ENCODE measurements at regions not wholly inside any gene's neighbourhood (a gene's known extent, or its start where the extent isn't known, plus 50 kb on each side); places are given as distances from the start of the nearest gene placed in this dataset.

DNA sequence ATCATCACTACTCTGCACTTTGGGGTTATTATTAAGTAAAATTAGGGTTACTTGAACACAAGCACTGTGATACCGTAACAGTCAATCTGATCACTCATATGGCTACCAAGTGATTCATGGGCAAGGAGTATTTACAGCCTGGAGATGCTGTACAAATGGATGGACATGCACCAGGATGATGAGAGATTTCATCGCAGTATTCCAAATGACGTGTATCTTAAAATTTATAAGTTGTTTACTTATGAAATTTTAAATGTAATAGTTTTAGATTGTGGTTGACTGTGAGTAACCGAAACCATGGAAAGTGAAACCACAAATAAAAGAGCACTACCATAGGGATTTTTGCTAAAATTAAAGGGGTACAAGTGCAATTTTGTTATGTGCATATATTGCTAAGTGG, 462.2 kb upstream of the PTGER4 start:
- DNase-seq (no peak), FAIRE-seq (no peak)
- no peak overlapping the region for H3K27ac ChIP-seq (ENCODE audit: low read depth in 2 of 2, low read length in 2 of 2)
- H3K27me3 ChIP-seq (ENCODE audit: control insufficient read depth, insufficient read depth, low read length), result no peaks in the 10 kb centered on the region
- TF ChIP-seq, protein P1, sequence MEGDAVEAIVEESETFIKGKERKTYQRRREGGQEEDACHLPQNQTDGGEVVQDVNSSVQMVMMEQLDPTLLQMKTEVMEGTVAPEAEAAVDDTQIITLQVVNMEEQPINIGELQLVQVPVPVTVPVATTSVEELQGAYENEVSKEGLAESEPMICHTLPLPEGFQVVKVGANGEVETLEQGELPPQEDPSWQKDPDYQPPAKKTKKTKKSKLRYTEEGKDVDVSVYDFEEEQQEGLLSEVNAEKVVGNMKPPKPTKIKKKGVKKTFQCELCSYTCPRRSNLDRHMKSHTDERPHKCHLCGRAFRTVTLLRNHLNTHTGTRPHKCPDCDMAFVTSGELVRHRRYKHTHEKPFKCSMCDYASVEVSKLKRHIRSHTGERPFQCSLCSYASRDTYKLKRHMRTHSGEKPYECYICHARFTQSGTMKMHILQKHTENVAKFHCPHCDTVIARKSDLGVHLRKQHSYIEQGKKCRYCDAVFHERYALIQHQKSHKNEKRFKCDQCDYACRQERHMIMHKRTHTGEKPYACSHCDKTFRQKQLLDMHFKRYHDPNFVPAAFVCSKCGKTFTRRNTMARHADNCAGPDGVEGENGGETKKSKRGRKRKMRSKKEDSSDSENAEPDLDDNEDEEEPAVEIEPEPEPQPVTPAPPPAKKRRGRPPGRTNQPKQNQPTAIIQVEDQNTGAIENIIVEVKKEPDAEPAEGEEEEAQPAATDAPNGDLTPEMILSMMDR (IDR thresholded peaks at IDR 0.05; ENCODE audit: borderline replicate concordance, extremely low read depth, insufficient read depth), result no peak
- no peaks in the 10 kb centered on the region for H3K9me3 ChIP-seq (ENCODE audit: control insufficient read depth in 2 of 3, insufficient read depth in 1 of 3, low read length in 3 of 3)
- no peak overlapping the region for H3K4me3 ChIP-seq (ENCODE audit: low read length in 3 of 3)
- intact Hi-C loops (cut with DNase I), result no loop called here
- no peaks in the 10 kb centered on the region for H3K4me1 ChIP-seq (ENCODE audit: control insufficient read depth in 2 of 3, insufficient read depth in 2 of 3, low read depth in 1 of 3, low read length in 3 of 3)
- no peaks in the 10 kb centered on the region for H3K36me3 ChIP-seq (ENCODE audit: control insufficient read depth in 2 of 3, insufficient read depth in 3 of 3, low read length in 3 of 3)
- no peak overlapping the region for H3K9ac ChIP-seq (ENCODE audit: low read length in 3 of 3)

DNA sequence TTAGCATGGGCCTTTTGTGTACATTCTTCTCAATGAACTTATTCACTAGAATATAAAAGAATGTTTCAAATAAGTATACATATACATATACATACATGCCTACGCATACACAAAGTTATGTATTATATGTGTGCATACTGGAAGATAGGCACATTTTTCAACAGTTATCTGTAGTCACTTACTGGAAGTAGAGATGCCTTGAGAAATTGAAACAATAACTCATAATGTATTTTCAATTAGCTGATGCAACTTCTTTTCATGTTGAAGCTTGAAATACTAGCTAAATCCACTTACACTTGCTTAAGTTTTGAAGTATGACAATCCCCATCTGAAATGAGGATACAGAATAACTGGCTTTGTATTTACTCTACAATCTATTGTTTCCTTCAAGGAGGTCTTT, 469.0 kb upstream of the PTGER4 start:
- intact Hi-C loops (cut with DNase I), result no loop called here
- FAIRE-seq (no peak), DNase-seq (no peak)
- Histone ChIP-seq H3K27me3 (ENCODE audit: control insufficient read depth, insufficient read depth, low read length) (no peaks in the 10 kb centered on the region), H3K4me3 (ENCODE audit: low read length in 3 of 3) (no peak overlapping the region), H3K27ac (ENCODE audit: low read depth in 2 of 2, low read length in 2 of 2) (no peak overlapping the region), H3K9me3 (ENCODE audit: control insufficient read depth in 2 of 3, insufficient read depth in 1 of 3, low read length in 3 of 3) (no peaks in the 10 kb centered on the region), H3K9ac (ENCODE audit: low read length in 3 of 3) (no peak overlapping the region), H3K36me3 (ENCODE audit: control insufficient read depth in 2 of 3, insufficient read depth in 3 of 3, low read length in 3 of 3) (no peaks in the 10 kb centered on the region), H3K4me1 (ENCODE audit: control insufficient read depth in 2 of 3, insufficient read depth in 2 of 3, low read depth in 1 of 3, low read length in 3 of 3) (no peaks in the 10 kb centered on the region)
- TF ChIP-seq, protein P1 (IDR thresholded peaks at IDR 0.05; ENCODE audit: borderline replicate concordance, extremely low read depth, insufficient read depth), result no peak

DNA sequence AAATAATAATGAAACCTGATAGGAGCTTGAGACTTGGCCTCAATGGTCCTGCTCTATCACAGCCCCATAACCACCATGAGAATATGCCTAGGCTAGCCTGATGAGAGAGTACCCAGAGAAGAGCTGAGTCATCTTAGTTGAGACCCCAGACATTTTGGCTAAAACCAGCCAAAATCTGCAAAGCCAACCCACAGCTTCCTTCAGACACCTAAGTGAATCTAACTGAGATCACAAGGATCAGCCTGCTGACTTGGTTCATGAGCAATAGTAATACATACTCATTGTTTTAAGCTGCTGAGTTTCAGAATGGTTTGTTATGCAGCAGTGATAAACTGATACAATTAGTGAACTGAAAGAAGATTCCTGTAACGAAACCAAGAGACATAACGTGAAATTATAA, 473.7 kb upstream of the PTGER4 start:
- FAIRE-seq, result no peak
- TF ChIP-seq, protein P1 (IDR thresholded peaks at IDR 0.05; ENCODE audit: borderline replicate concordance, extremely low read depth, insufficient read depth), result no peak

DNA sequence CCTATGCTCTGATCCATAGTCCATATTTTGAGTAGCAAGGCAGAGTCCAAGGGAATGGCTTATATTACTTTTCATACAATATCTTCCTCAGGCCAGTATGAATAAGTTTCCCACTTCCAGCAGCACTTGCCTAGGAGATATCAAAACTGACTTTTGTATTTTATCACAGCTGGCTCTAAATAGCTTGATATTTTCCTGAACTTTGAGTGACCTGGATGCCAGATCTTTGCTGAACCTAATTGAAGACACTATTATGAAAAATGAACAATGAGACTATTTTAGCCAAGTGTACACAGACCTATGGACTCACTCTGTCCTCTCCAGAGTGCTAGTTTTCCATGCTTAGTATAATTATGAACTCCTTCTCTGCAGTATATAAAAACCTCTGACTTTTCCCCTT, 475.6 kb upstream of the PTGER4 start:
- no peak overlapping the region for H3K9ac ChIP-seq (ENCODE audit: low read length in 3 of 3)
- peaks cover 0 to 5% (median 0%) of the 10 kb centered on the region in 3 donors for H3K9me3 ChIP-seq (ENCODE audit: control insufficient read depth in 2 of 3, insufficient read depth in 1 of 3, low read length in 3 of 3)
- no peaks in the 10 kb centered on the region for H3K4me1 ChIP-seq (ENCODE audit: control insufficient read depth in 2 of 3, insufficient read depth in 2 of 3, low read depth in 1 of 3, low read length in 3 of 3)
- H3K27me3 ChIP-seq (ENCODE audit: control insufficient read depth, insufficient read depth, low read length), result no peaks in the 10 kb centered on the region
- H3K27ac ChIP-seq (ENCODE audit: low read depth in 2 of 2, low read length in 2 of 2), result no peak overlapping the region
- TF ChIP-seq, protein P1 (IDR thresholded peaks at IDR 0.05; ENCODE audit: borderline replicate concordance, extremely low read depth, insufficient read depth), result no peak
- FAIRE-seq (no peak), DNase-seq (peak in 1 of 5 donors; percentile 10)
- no peak overlapping the region for H3K4me3 ChIP-seq (ENCODE audit: low read length in 3 of 3)
- no peaks in the 10 kb centered on the region for H3K36me3 ChIP-seq (ENCODE audit: control insufficient read depth in 2 of 3, insufficient read depth in 3 of 3, low read length in 3 of 3)
- intact Hi-C loops (cut with DNase I), result no loop called here

More for the DNA sequence above, 473.7 kb upstream of the PTGER4 start:
- Histone ChIP-seq H3K27me3 (ENCODE audit: control insufficient read depth, insufficient read depth, low read length) (no peaks in the 10 kb centered on the region), H3K9ac (ENCODE audit: low read length in 3 of 3) (no peak overlapping the region), H3K4me1 (ENCODE audit: control insufficient read depth in 2 of 3, insufficient read depth in 2 of 3, low read depth in 1 of 3, low read length in 3 of 3) (no peaks in the 10 kb centered on the region), H3K9me3 (ENCODE audit: control insufficient read depth in 2 of 3, insufficient read depth in 1 of 3, low read length in 3 of 3) (peaks cover 0 to 2% (median 0%) of the 10 kb centered on the region in 3 donors), H3K27ac (ENCODE audit: low read depth in 2 of 2, low read length in 2 of 2) (no peak overlapping the region), H3K4me3 (ENCODE audit: low read length in 3 of 3) (no peak overlapping the region), H3K36me3 (ENCODE audit: control insufficient read depth in 2 of 3, insufficient read depth in 3 of 3, low read length in 3 of 3) (no peaks in the 10 kb centered on the region)
- DNase-seq, result no peak
- intact Hi-C loops (cut with DNase I), result no loop called here
